ENCODE measurements at regions not wholly inside any gene's neighbourhood (a gene's known extent, or its start where the extent isn't known, plus 50 kb on each side); places are given as distances from the start of the nearest gene placed in this dataset.

DNA sequence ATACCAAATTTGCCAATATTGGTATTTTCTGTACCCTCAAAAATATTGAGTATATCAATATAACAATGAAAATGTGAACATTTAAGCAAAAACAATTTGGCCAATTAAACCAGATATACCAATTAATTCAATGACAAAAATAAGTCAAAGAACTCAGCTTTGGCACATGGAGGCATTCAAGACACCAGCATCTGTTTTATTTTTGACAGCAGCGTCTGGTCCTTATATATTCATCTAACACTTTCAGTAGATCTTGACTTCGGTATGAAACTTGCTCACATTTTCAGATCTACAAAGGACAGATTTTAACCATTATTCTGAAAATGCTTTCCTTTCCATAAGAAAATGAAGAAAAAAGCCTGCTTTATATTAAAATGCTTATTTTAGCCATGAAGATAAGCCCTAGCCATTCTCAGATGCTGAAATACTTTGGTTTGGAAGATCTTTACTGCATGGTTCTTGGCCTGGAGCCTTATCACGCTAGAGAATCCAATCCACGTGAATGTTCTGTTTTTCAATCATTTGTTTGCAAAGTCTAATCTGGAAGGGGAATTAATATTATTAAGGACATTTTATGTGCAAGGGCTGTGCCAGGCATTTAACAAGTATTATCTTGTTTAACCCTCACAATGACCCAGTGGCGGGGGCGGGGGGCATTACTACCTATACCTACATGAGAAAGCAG is 132.2 kb downstream of the DLEU7 start:
- intact Hi-C loops (cut with DNase I), result no loop called here
- no peak for DNase-seq
- H3K27ac ChIP-seq, result no peak overlapping the region
- H3K27me3 ChIP-seq, result no peaks in the 10 kb centered on the region
- TF ChIP-seq, protein P1, sequence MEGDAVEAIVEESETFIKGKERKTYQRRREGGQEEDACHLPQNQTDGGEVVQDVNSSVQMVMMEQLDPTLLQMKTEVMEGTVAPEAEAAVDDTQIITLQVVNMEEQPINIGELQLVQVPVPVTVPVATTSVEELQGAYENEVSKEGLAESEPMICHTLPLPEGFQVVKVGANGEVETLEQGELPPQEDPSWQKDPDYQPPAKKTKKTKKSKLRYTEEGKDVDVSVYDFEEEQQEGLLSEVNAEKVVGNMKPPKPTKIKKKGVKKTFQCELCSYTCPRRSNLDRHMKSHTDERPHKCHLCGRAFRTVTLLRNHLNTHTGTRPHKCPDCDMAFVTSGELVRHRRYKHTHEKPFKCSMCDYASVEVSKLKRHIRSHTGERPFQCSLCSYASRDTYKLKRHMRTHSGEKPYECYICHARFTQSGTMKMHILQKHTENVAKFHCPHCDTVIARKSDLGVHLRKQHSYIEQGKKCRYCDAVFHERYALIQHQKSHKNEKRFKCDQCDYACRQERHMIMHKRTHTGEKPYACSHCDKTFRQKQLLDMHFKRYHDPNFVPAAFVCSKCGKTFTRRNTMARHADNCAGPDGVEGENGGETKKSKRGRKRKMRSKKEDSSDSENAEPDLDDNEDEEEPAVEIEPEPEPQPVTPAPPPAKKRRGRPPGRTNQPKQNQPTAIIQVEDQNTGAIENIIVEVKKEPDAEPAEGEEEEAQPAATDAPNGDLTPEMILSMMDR (IDR thresholded peaks at IDR 0.05), result no peak
- no peak overlapping the region for H3K4me3 ChIP-seq
- H3K9me3 ChIP-seq, result no peaks in the 10 kb centered on the region
- no peaks in the 10 kb centered on the region for H3K36me3 ChIP-seq
- no peak overlapping the region for H3K9ac ChIP-seq (ENCODE audit: low read depth in 2 of 2, low read length in 2 of 2)
- no peaks in the 10 kb centered on the region for H3K4me1 ChIP-seq

DNA sequence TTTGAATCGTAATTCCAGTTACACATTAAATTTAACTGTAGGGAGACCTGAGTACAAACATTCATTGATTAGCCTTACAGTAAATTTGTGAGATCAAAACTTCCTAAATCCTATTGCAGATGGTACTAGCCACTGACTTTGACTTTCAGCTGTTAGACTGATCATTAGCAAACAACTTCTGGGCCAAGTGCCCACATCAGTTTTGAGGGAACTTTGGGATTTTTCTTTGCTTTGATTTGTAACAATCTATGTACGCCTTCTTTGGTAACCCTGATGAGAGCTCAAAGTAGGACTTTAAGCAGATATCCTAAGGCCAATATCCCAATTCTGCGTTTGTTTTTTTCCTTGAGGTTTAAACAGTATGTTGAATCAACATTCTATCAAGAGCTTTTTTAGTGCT is 131.5 kb downstream of the DLEU7 start:
- H3K4me1 ChIP-seq, result no peaks in the 10 kb centered on the region
- intact Hi-C loops (cut with DNase I), result no loop called here
- H3K9ac ChIP-seq (ENCODE audit: low read depth in 2 of 2, low read length in 2 of 2), result no peak overlapping the region
- no peak for DNase-seq
- H3K27me3 ChIP-seq, result no peaks in the 10 kb centered on the region
- no peak overlapping the region for H3K4me3 ChIP-seq
- TF ChIP-seq, protein P1 (IDR thresholded peaks at IDR 0.05), result no peak
- H3K9me3 ChIP-seq, result no peaks in the 10 kb centered on the region
- H3K27ac ChIP-seq, result peak overlapping the region; percentile 7
- no peaks in the 10 kb centered on the region for H3K36me3 ChIP-seq

DNA sequence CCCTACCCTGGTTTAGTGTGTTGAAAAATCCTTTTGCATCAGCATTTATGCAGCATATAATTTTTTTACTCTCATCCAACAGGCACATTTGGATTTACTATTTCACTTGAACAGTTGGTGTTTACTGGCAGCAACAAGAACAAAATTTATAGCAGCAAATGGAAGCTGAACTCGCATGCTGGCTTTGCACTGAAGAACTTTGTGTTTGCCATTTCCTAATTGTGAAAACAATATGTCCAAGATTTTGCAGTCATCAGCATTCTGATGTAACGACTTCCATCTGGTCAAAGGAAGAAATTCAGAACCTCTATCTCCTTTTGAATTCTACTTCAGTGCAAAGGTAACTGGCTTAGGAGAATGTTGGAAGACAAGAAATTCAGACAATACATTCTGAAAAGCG is 131.0 kb downstream of the DLEU7 start:
- Histone ChIP-seq H3K4me3 (no peak overlapping the region), H3K9me3 (no peaks in the 10 kb centered on the region), H3K4me1 (no peaks in the 10 kb centered on the region), H3K36me3 (no peaks in the 10 kb centered on the region), H3K27ac (peak overlapping the region; percentile 7), H3K9ac (ENCODE audit: low read depth in 2 of 2, low read length in 2 of 2) (no peak overlapping the region), H3K27me3 (no peaks in the 10 kb centered on the region)
- intact Hi-C loops (cut with DNase I), result no loop called here
- no peak for DNase-seq
- TF ChIP-seq, protein P1 (IDR thresholded peaks at IDR 0.05), result no peak

DNA sequence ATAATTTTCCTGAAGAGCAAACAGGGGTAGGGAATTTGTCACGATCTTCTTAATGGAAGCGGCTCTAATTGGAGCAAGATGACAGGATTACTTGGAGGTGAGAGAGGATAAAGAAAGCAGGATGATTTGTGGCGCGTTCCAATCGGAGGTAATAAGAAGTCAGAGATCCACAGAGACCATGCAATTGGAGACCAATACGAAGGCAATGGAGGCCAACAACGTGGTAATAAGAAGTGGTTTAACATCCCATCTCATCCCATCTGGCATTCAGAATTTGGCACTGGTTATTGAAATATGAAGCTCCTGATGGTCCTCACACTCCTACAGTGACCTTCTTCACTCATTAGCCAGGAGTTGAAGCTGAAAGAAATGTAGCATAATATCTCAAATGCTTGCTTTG is 130.6 kb downstream of the DLEU7 start:
- Histone ChIP-seq H3K36me3 (no peaks in the 10 kb centered on the region), H3K9ac (ENCODE audit: low read depth in 2 of 2, low read length in 2 of 2) (no peak overlapping the region), H3K27me3 (no peaks in the 10 kb centered on the region), H3K9me3 (no peaks in the 10 kb centered on the region), H3K27ac (no peak overlapping the region), H3K4me1 (no peaks in the 10 kb centered on the region), H3K4me3 (no peak overlapping the region)
- no peak for DNase-seq
- intact Hi-C loops (cut with DNase I), result no loop called here
- TF ChIP-seq, protein P1 (IDR thresholded peaks at IDR 0.05), result no peak

DNA sequence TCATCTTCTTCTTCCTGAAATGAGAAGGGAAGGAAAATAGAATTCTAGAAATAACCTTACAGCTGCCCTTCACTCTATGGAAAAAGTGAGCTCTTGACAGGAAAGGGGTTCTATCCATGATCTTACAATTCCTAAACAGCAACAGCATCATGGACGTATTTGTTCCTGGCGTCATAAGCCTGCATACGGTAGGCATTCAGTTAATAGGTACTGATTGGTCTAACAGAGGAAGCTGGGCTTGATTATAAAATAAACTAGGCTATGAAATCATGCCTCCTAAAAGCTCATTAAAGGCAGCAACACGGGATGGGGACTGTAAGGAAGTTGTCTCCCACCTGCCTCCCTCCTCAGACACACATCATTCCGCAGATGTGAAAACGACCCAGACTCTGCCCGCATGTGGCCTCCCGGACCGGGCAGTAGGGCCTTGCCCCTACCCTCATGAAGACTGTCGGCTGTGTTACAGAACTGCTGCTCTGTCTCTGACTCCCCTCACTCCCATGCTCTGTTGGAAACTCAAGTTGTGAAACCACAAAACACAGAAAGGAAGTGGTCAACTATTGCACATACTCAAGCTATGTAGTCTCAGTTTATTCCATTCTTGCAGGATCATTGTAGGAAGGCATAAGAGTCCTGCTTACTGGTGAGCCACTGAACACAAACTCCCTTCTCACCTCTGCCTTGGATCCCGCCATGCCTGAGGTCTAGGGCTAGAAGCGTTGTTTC is 129.8 kb downstream of the DLEU7 start:
- no peak overlapping the region for H3K4me3 ChIP-seq
- no peak overlapping the region for H3K27ac ChIP-seq
- H3K4me1 ChIP-seq, result no peaks in the 10 kb centered on the region
- intact Hi-C loops (cut with DNase I), result no loop called here
- no peaks in the 10 kb centered on the region for H3K36me3 ChIP-seq
- no peaks in the 10 kb centered on the region for H3K9me3 ChIP-seq
- H3K9ac ChIP-seq (ENCODE audit: low read depth in 2 of 2, low read length in 2 of 2), result no peak overlapping the region
- TF ChIP-seq, protein P1 (IDR thresholded peaks at IDR 0.05), result no peak
- no peaks in the 10 kb centered on the region for H3K27me3 ChIP-seq
- peak; percentile 19 for DNase-seq

All from colonic mucosa (tissue), 4 donors.